Astrocyte (in vitro differentiated cells and primary cell): ENCODE measurements at regions not wholly inside any gene's neighbourhood (a gene's known extent, or its start where the extent isn't known, plus 50 kb on each side); places are given as distances from the start of the nearest gene placed in this dataset.

Source experiments
- CTCF ChIP-seq: IDR thresholded peaks from 2 replicates; pipeline ENCODE4 v1.5.1; 2011; ENCODE audit warnings: low read depth, mild to moderate bottlenecking, inconsistent platforms, low read length, moderate library complexity; ENCODE audit not compliant: insufficient read depth
- EZH2 ChIP-seq: IDR thresholded peaks from 2 replicates; pipeline ENCODE4 v1.6.1; 2012; ENCODE audit warnings: mild to moderate bottlenecking, low read length, inconsistent platforms; ENCODE audit not compliant: insufficient read depth

- TF ChIP-seq CTCF (no peak), EZH2 (no peak)
Observed at GRCh38 chr5:68822796-68823195, 271.0 kb upstream of the SLC30A5 start.
